HG03095 (cell line): ENCODE measurements at regions not wholly inside any gene's neighbourhood (a gene's known extent, or its start where the extent isn't known, plus 50 kb on each side); places are given as distances from the start of the nearest gene placed in this dataset.
"Not testable (repeated sequence)": the region's sequence is repeated elsewhere in the genome, so short reads cannot be mapped to it uniquely, and the experiment has no call there.

ENCODE experiments used
- ATAC-seq: cut with Tn5 transposase; IDR thresholded peaks from one replicate; pipeline ENCODE4 v1.9.1; 2021; ENCODE audit warnings: moderate library complexity; ENCODE audit not compliant: unreplicated experiment

DNA sequence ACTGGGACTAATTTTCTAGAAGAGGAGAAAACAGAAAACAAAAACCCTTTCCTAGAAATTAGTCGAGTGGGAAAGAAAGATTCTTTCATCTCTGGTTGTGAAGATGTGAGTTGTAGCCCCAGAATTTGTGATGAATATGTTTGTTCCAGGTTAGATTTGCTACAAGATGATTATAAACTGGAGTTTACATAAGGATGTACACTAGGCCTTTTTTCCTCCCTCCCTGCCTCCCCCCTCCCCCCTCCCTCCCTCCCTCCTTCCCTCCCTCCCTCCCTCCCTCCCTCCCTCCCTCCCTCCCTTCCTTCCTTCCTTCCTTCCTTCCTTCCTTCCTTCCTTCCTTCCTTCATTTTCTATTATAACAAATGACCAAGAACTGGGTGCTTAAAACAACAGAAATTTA lies 1502.0 kb downstream of the SI start:
- ATAC-seq, result no peak

DNA sequence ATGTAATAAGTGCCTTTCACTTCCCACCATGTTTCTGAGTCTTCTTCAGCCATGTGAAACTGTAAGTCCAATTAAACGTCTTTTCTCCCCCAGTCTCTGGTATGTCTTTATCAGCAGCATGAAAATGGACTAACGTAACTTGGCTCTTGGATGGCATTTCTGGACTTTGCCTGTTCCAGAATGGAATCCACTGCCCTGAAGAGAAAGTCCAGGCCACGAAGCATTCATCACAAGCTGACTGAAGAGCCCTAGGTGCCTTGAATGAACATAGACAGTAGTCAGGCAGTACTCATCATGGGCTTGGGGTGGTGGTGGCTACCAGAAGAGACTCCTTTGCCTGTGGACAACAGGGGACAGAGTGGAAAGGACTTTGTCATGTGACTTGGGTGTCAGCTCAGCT lies 1505.0 kb downstream of the SI start:
- no peak for ATAC-seq

DNA sequence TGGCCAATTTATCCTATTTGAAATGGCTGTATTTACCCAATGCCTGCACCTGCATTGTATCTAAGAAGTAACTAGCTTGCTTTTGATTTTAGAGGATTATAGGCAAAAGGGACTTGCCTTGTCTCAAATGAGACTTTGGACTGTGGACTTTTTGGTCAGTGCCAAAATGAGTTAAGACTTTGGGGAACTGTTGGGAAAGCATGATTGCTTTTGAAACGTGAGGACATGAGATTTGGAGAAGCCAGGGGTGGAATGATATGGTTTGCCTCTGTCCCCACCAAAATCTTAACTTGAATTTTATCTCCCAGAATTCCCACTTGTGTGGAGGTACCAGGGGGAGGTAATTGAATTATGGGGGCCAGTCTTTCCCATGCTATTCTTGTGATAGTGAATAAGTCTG lies 1505.4 kb downstream of the SI start:
- ATAC-seq, result no peak

DNA sequence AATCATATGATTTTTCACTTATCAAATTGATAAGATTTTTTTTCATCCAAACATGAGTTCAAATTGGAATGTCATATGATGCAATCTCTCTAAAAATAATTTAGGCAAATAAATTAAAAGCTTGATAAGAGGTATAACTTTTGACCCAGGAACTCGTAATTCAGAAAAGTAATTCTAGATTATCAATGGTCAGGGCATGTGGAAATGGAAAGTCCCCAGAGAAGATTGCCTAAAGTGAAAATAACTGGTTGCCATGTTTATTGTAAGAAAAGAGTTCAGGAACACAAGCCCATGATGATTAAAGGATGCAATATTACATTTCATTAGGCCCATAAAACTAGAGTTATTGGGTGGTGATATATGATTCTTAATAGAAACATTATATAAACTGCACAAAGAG lies 1514.8 kb downstream of the SI start:
- no peak for ATAC-seq

DNA sequence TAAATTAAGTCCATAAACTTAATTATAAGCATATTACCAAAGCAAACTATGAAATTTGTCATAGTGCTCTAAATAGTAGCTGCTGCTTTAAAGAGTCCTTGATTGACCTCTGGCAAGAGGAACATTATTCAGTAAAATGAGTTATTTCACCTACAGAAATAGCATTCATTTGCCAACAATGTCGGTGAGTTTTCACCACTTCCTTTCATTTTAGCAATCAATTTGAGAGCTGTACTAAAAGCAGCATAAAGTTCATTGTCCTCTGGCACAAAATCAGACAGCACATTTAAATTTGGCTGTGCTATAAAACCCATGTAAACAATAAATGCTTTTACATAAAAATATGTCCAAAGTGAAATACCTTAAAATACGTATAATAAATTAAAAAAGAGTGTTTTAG lies 1515.7 kb downstream of the SI start:
- ATAC-seq, result no peak

DNA sequence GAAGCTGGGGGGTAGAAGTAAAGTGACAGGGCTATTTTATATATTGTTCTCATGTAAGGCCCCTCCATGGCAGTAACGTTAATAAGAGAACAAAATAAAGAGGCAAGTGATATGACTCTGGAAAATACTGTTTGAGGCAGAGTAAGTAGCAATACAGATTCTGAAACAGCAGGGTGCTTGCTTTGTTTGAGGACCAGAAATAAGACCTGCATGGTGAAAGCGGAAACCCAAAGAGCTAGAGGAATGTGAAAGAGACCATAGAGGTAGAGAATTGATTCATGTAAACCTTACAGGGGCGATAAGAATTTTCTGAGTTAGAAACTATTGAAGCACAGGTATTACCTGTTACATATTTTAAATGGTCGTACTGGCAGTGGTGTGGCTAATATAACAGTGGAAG lies 1517.1 kb downstream of the SI start:
- no peak for ATAC-seq

DNA sequence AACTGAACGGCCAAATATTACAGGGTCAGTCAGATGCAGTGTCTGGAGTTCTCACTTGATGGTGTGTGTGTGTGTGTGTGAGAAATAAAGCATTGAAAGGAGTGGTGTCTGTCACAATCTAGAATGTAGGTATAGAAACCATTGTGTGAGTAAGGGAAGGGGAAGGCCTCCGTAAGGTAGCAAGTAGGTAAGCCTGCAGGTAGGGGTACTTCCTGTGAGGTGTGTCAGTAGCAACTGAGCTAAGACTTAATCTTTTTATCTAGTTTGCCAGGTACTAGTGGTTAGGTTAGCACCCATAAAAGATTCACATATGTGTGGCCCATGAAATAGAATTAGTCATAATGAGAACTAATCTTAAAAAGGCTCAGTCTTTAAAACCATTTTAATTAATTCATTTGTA lies 1517.8 kb downstream of the SI start:
- no peak for ATAC-seq

DNA sequence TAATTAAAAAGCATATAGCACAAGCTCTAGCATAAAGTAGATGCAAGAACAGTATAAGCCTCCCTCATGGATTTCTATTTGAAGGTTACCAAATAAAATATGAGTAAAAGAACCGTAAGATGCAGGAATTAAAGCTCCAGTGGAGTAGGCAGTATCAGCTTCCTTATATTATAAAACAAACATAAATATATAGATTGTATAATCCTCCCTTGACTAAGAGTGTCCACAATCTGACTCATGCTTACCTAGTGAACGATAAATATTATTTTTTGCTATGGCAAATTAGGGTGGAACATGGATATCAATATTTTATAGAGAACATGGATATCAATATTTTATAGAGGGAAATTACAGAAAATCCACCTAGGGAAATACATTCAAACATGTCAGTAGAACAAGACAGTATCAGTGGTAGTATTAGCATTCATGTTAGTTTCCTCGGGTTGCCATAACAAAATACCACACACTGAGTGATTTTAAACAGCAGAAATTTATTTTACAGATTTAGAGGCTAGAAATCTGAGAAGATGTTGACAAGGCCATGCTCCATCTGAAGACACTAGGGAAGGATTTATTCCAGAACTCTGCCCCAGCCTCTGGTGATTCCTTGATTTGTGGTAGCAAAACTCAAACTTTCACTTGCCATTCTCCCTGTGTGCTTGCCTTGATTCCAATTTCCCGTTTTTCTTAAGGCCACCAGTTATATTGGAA lies 1521.3 kb downstream of the SI start:
- ATAC-seq, result no peak

DNA sequence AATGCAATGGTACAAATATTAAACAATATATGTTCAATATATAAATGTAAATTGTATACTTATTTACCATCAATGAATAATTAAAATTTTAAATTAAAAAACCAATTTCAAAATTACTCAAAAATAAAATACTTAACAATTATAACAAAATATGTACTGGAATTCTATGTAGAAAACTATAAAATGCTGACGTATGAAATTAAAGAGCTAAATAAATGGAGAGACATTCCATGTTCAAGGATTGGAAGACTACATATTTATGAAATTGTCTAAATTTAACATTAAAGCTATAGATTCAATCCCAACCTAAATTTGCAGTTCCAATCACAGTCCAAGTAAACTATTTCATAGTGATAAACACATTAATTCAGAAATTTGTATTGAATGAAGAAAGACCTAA lies 1522.4 kb downstream of the SI start:
- ATAC-seq, result no peak

DNA sequence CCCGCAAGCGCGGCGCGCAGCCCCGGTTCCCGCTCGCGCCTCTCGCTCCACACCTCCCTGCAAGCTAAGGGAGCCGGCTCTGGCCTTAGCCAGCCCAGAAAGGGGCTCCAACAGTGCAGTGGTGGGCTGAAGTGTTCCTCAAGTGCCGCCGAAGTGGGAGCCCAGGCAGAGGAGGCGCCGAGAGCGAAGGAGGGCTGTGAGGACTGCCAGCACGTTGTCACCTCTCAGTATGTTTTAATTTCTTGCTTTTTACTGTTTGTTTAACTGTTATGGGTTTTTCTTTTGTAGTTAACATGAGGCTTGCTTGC lies 1525.7 kb downstream of the SI start:
- ATAC-seq, result no peak

DNA sequence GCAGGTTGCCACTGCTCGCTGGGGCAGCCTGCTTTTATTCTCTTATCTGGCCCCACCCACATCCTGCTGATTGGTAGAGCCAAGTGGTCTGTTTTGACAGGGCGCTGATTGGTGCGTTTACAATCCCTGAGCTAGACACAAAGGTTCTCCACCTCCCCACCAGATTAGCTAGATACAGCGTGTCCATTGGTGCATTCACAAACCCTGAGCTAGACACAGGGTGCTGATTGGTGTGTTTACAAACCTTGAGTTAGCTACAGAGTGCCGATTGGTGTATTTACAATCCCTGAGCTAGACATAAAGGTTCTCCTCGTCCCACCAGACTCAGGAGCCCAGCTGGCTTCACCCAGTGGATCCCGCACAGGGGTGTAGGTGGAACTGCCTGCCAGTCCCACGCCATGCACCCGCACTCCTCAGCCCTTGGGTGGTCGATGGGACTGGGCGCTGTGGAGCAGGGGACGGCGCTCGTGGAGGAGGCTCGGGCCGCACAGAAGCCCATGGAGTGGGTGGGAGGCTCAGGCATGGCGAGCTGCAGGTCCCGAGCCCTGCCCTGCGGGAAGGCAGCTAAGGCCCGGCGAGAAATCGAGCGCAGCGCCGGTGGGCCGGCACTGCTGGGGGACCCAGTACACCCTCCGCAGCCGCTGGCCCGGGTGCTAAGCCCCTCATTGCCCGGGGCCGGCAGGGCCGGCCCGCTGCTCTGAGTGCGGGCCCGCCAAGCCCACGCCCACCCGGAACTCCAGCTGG lies 1526.2 kb downstream of the SI start:
- ATAC-seq, result not testable (repeated sequence)

DNA sequence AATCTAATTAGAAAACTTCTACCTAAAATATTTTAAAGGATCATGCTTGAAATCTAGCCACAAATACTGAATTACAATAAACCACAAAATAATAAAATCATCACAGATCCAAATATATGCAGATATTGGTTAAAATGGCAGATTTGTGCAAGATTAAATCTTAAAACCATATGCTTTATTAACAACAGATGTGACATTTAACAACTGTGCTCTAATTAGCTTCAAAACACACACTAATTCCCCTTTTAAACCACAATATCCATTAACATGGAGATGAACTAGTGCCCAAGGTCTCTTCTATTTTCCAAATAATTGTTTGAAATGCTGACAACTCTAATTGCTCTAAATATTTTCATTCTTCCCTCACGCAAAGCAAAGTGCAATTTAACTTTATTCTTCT lies 1530.3 kb downstream of the SI start:
- no peak for ATAC-seq

DNA sequence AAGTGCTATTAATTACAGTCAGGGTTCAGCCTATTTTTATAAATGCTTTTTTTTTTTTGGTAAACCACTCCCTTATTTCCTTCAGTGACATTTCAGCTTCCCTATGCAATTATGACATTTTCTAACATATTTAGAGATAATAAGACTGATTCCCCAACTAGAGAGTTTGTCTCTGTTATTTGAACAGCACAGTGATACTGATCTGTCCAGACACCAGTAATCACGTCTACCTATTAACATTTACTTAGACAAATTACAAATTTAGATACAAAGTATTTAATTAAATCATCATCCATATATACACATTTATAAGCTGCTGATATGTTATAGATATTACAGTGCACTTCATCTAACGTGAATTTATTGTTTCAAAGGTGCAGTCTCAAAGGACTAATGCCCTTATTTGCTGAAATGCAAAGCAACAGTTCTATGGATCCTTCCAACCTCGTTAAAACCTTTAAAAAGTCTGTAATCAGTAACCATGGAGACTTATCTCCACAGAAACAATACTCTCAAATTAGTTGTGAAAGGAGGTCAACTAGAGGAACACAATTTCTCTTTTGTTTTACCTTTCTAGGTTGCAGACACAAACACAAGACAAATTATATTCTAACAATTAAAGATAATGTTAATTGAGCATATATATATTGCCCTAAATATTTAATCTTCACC lies 1531.1 kb downstream of the SI start:
- ATAC-seq, result no peak

DNA sequence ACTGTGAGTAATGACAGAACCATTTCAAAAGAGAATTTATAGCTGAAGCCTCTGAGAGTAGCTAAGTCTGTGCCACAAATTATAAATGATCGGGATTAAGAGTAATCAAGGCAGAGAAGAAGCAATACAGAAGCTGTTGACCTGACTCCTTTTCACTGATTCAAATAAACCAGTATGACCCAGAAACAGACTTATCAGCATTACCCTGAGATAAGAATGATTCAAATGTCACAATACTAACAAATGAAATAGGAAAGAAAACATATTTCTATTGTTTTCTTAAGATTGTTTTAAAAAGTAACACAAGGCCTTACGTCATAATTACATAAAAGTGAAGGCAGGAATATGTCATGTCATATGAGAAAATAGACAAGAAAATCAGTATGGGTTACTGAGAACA lies 1534.6 kb downstream of the SI start:
- no peak for ATAC-seq

DNA sequence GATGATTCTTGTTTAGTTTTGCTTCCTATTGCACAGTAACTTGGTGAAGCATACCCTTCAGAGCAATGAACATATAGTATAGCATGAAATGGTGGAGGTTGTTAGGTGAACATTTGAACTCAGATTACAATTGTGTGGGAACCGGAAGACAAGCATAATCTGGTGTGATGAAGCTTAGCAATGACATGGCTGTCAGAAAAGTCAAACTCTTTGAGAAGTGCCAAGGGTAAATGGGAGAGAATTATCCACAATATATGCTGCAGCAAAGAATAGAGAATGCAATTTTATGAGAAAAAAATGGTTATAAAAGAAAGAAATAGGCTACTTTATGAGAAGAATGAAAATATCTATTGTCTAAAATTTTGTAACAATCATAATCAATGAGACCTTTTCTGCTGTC lies 1536.7 kb downstream of the SI start:
- ATAC-seq, result no peak

DNA sequence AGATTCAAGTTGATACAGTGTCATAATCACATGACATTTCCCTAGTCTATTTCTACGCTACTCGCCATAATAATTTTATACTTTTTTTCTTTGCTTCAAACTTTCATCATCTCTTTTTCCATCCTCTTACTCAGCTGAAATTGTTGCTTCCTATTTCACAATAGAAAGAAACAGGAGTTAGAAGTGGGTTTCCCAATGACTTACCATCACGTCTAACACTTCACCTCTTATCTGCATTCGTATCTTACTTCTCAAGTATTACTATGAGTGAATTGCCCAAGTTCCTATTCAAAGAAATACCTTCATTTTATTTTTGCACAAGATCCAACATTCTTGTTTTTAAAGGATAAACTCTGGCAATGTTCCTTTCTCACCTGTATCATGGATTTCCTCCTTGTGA lies 1539.9 kb downstream of the SI start:
- ATAC-seq, result no peak

DNA sequence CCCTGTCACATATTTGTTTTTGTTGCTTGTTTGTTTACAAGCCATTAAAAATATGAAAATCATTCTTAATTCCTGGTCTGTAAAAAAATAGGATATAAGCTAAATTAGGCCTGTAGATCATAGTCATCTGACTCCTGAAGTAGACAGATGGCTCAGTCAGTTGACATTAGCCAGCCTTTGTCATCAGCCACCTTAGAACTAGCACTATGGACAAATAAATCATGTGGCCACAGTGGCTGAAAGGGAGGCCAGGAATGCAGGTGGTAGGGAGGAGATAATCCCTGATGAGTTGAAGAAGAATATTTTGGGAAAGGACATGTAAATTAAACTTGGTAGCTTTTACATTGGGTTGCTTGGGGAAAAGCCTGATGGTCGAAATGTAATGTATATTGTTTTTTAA lies 1544.9 kb downstream of the SI start:
- no peak for ATAC-seq

DNA sequence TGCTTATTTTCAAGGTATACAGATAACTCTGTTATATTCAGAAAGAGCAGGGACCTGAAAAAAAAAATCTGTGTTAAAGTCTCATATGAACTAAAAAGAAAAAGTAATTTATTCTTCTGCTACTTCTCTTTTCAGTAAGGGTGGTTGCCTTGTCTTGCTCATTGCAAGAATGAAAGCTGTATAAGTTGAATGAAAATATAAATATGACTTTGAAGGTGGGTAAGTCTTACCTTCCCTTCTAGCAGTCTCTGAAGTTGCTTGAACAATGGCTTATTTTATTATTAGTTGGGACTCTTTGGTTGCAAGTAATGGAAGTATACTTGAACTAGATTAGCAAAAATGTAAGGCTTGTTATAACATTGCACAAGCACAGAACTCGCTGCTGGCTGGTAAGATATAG lies 1554.9 kb downstream of the SI start:
- ATAC-seq, result no peak

DNA sequence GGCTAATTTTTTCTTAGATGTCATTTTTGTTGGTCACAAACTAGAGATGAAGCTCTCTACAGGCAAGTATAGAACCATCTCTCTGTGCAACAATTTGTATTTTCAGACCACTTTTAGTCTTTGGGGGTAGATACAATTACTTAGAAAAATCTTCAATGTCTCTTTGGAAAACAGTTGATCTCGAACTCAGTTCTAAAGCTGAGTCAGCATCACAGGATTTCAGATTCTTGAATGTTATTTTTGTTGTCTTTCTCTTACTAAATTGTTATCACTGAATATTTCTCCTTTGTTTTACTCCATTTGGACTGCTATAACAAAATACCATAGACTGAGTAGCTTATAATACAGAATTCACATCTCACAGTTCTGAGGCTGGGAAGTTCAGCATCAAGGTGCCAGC lies 1557.0 kb downstream of the SI start:
- ATAC-seq, result no peak

DNA sequence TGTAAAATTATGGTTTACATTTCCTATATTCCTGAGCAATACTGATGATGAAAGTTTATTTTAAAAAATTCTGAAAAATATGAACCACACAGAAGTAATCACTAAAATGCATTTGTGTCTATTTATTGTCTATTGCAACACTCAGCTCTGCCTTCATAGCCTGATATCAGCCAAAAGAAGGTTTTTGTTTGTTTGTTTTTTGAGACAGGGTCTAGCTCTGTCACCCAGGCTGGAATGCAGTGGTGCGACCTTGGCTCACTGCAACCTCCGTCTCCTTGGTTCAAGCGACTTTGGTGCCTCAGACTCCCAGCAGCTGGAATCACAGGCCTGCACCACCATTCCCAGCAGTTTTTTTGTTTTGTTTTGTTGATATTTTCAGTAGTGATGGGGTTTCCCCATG lies 1560.2 kb downstream of the SI start:
- no peak for ATAC-seq

DNA sequence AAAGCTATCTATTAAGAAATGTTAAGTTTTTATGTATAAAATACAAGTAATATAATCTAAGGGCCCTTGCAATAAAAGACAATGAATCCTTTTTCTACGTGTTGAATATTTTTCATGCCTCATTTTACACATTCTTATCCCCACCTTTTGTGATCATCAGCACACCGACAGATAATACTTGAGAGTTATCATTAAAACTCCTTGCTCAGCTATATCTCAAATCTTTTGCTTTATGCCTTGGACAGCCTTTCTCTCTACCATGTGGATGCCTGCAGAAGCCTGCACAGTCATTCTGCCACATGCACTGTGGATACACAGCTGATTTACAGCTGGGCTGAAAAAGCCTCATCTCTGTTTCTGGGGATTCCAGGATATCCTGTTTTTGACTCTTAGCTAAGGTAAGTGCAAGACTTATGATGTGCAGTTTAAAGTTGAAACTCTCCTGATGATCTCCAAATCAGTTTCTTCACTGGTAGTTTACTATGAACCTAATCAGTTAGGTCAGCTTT lies 1565.1 kb downstream of the SI start:
- no peak for ATAC-seq

DNA sequence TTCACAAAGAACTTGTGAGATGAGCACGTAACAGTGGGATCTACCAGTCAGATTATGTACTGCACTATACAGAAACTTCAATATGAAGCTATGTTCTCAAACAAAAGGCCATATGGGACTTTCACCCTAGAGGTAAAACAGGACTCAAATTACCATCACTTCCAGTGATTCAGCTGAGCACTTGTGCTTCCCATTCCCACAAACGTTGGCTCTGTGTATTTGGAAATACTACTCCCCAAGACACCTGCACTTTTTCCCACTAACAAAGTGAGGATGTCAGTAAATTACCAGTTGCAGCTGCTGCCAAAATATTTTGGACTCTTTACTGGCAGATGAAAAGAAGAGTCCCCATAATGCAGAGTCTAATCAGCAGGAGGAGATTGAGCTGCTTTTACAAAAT lies 1570.1 kb downstream of the SI start:
- no peak for ATAC-seq
